ENCODE measurements at regions not wholly inside any gene's neighbourhood (a gene's known extent, or its start where the extent isn't known, plus 50 kb on each side); places are given as distances from the start of the nearest gene placed in this dataset.
A peak's percentile ranks its signal among the peaks of the same experiment; 100 is the strongest.

GRCh38 chr11:127274328-127274676 lies 273.7 kb upstream of the KIRREL3 start:
- Mint-ChIP-seq H3K27me3 (ENCODE audit: insufficient read depth, unreplicated experiment) (peaks cover 24% of the 10 kb centered on the region), H3K27ac (ENCODE audit: low read depth, unreplicated experiment) (no peak overlapping the region), H3K4me1 (ENCODE audit: insufficient read depth, unreplicated experiment) (no peaks in the 10 kb centered on the region), H3K36me3 (ENCODE audit: insufficient read depth, unreplicated experiment) (no peaks in the 10 kb centered on the region), H3K9me3 (ENCODE audit: unreplicated experiment) (no peaks in the 10 kb centered on the region), H3K4me3 (ENCODE audit: unreplicated experiment) (no peak overlapping the region)
- POLR2A ChIA-PET = no interaction called here
- intact Hi-C loops (cut with micrococcal nuclease) = no loop called here
- BruUV-seq (replicated peaks) = no TSS peak
- no peak for TF ChIP-seq CTCF (IDR thresholded peaks at IDR 0.05; ENCODE audit: unreplicated experiment)
- CTCF ChIA-PET = interaction anchor here (0.7 to 1.1 kb wide), 4 partner anchors 22 to 322 kb away, joined by 3 to 5 read pairs (median 4); no protein-coding TSS in a partner anchor
- DNase-seq (ENCODE audit: unreplicated experiment) = peak; percentile 89

GRCh38 chr11:127273593-127274327 lies 273.2 kb upstream of the KIRREL3 start:
- intact Hi-C loops (cut with micrococcal nuclease) = no loop called here
- POLR2A ChIA-PET = no interaction called here
- Mint-ChIP-seq H3K36me3 (ENCODE audit: insufficient read depth, unreplicated experiment) (no peaks in the 10 kb centered on the region), H3K9me3 (ENCODE audit: unreplicated experiment) (no peaks in the 10 kb centered on the region), H3K4me1 (ENCODE audit: insufficient read depth, unreplicated experiment) (no peaks in the 10 kb centered on the region), H3K4me3 (ENCODE audit: unreplicated experiment) (no peak overlapping the region), H3K27me3 (ENCODE audit: insufficient read depth, unreplicated experiment) (peaks cover 24% of the 10 kb centered on the region), H3K27ac (ENCODE audit: low read depth, unreplicated experiment) (no peak overlapping the region)
- CTCF ChIA-PET = interaction anchor here (0.6 to 1.2 kb wide), 4 partner anchors 11 to 323 kb away, joined by 3 to 5 read pairs (median 4); no protein-coding TSS in a partner anchor
- no TSS peak for BruUV-seq (replicated peaks)
- peak; percentile 16 for DNase-seq (ENCODE audit: unreplicated experiment)
- TF ChIP-seq CTCF (IDR thresholded peaks at IDR 0.05; ENCODE audit: unreplicated experiment) = no peak

GRCh38 chr11:127270851-127271250 lies 270.3 kb upstream of the KIRREL3 start:
- TF ChIP-seq CTCF (IDR thresholded peaks at IDR 0.05; ENCODE audit: unreplicated experiment) = no peak
- DNase-seq (ENCODE audit: unreplicated experiment) = no peak
- H3K4me3 Mint-ChIP-seq (ENCODE audit: unreplicated experiment) = no peak overlapping the region
- intact Hi-C loops (cut with micrococcal nuclease) = no loop called here
- ChIA-PET CTCF (no interaction called here), POLR2A (no interaction called here)
- peaks cover 24% of the 10 kb centered on the region for H3K27me3 Mint-ChIP-seq (ENCODE audit: insufficient read depth, unreplicated experiment)
- H3K9me3 Mint-ChIP-seq (ENCODE audit: unreplicated experiment) = no peaks in the 10 kb centered on the region
- BruUV-seq (replicated peaks) = no TSS peak
- H3K4me1 Mint-ChIP-seq (ENCODE audit: insufficient read depth, unreplicated experiment) = no peaks in the 10 kb centered on the region
- H3K36me3 Mint-ChIP-seq (ENCODE audit: insufficient read depth, unreplicated experiment) = no peaks in the 10 kb centered on the region
- H3K27ac Mint-ChIP-seq (ENCODE audit: low read depth, unreplicated experiment) = no peak overlapping the region

- no peak for DNase-seq (ENCODE audit: unreplicated experiment)
- H3K9me3 Mint-ChIP-seq (ENCODE audit: unreplicated experiment) = no peaks in the 10 kb centered on the region
- no peaks in the 10 kb centered on the region for H3K36me3 Mint-ChIP-seq (ENCODE audit: insufficient read depth, unreplicated experiment)
- H3K27ac Mint-ChIP-seq (ENCODE audit: low read depth, unreplicated experiment) = no peak overlapping the region
- H3K4me1 Mint-ChIP-seq (ENCODE audit: insufficient read depth, unreplicated experiment) = no peaks in the 10 kb centered on the region
- CTCF ChIA-PET = no interaction called here
- POLR2A ChIA-PET = interaction anchor here (1.0 kb wide), 1 partner anchor 9 kb away, joined by 5 read pairs; no protein-coding TSS in a partner anchor
- intact Hi-C loops (cut with micrococcal nuclease) = no loop called here
- no peak for TF ChIP-seq CTCF (IDR thresholded peaks at IDR 0.05; ENCODE audit: unreplicated experiment)
- BruUV-seq (replicated peaks) = no TSS peak
- H3K27me3 Mint-ChIP-seq (ENCODE audit: insufficient read depth, unreplicated experiment) = peaks cover 24% of the 10 kb centered on the region
- no peak overlapping the region for H3K4me3 Mint-ChIP-seq (ENCODE audit: unreplicated experiment)
These were observed 269.3 kb upstream of the KIRREL3 start for GRCh38 chr11:127269911-127270310.

Data from MCF 10A (cell line).